ENCODE measurements at regions not wholly inside any gene's neighbourhood (a gene's known extent, or its start where the extent isn't known, plus 50 kb on each side); places are given as distances from the start of the nearest gene placed in this dataset.

- H3K27me3 ChIP-seq = no peaks in the 10 kb centered on the region
- no peaks in the 10 kb centered on the region for H3K4me1 ChIP-seq
- no peak overlapping the region for H3K4me3 ChIP-seq
- intact Hi-C loops (cut with DNase I; ENCODE audit: low total_unique reads) (no loop called here), in situ Hi-C loops (cut with MboI; ENCODE audit: low sequenced_read_pairs in 4 of 4) (no loop called here)
- H3K27ac ChIP-seq = no peak overlapping the region
- DNase-seq (no peak), ATAC-seq (no peak)
- H3K9me3 ChIP-seq = no peaks in the 10 kb centered on the region
- H3K36me3 ChIP-seq = no peaks in the 10 kb centered on the region
- TF ChIP-seq, protein P1, sequence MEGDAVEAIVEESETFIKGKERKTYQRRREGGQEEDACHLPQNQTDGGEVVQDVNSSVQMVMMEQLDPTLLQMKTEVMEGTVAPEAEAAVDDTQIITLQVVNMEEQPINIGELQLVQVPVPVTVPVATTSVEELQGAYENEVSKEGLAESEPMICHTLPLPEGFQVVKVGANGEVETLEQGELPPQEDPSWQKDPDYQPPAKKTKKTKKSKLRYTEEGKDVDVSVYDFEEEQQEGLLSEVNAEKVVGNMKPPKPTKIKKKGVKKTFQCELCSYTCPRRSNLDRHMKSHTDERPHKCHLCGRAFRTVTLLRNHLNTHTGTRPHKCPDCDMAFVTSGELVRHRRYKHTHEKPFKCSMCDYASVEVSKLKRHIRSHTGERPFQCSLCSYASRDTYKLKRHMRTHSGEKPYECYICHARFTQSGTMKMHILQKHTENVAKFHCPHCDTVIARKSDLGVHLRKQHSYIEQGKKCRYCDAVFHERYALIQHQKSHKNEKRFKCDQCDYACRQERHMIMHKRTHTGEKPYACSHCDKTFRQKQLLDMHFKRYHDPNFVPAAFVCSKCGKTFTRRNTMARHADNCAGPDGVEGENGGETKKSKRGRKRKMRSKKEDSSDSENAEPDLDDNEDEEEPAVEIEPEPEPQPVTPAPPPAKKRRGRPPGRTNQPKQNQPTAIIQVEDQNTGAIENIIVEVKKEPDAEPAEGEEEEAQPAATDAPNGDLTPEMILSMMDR (IDR thresholded peaks at IDR 0.05 in 4 of 5, conservative IDR thresholded peaks at IDR 0.05 in 1 of 5) = no peak
- no peak for TF ChIP-seq POLR2A (IDR thresholded peaks at IDR 0.05)
Measured at GRCh38 chr1:228922722-228923376, 187.6 kb downstream of the RHOU start.

DNA sequence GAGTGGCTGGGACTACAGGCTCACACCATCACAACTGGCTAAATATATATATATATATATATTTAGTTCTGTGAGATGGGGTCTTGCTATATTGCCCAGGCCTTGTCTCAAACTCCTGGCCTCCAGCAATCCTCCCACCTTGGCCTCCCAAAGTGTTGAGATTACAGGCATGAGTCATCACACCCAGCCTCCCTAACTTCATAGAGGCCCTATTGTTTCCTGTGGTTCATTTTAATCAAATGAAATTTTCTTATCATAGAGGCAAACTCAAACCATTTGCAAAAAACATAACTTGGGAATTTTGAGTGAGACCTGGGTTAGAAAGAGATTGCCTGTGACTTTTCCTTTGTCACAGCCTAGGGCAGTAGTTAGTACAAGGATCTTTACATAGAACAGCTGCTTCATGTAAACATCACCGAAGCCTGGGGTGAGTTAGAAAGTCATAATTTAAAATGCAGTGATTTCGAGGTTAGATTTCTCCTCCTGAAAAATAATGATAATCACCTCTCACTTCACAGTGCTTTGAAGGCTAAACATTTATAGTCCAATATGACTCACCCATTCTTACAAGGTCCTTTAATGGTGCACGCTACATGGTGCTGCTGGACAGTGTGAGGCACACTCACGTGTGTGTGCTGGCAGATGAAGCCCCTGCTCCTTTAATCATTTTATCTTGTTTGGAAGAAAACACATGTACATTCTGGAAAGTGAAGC, 188.9 kb downstream of the RHOU start:
- intact Hi-C loops (cut with DNase I; ENCODE audit: low total_unique reads) = no loop called here
- no peak for ATAC-seq
- H3K27me3 ChIP-seq = no peaks in the 10 kb centered on the region

GRCh38 chr1:228925691-228926090, 190.4 kb downstream of the RHOU start:
- ATAC-seq (no peak), DNase-seq (no peak)
- H3K36me3 ChIP-seq = no peaks in the 10 kb centered on the region
- H3K27me3 ChIP-seq = no peaks in the 10 kb centered on the region
- in situ Hi-C loops (cut with MboI; ENCODE audit: low sequenced_read_pairs in 4 of 4) = no loop called here
- no peaks in the 10 kb centered on the region for H3K9me3 ChIP-seq
- TF ChIP-seq, protein P1 (IDR thresholded peaks at IDR 0.05 in 4 of 5, conservative IDR thresholded peaks at IDR 0.05 in 1 of 5) = no peak
- TF ChIP-seq POLR2A (IDR thresholded peaks at IDR 0.05) = no peak
- H3K4me3 ChIP-seq = no peak overlapping the region
- intact Hi-C loops (cut with DNase I; ENCODE audit: low total_unique reads) = no loop called here
- H3K27ac ChIP-seq = no peak overlapping the region
- H3K4me1 ChIP-seq = peaks cover 0 to 3% of the 10 kb centered on the region in 2 donors

More for the DNA sequence above, 188.9 kb downstream of the RHOU start:
- in situ Hi-C loops (cut with MboI; ENCODE audit: low sequenced_read_pairs in 4 of 4) = no loop called here
- Histone ChIP-seq H3K27ac (no peak overlapping the region), H3K36me3 (no peaks in the 10 kb centered on the region), H3K4me1 (no peaks in the 10 kb centered on the region), H3K9me3 (no peaks in the 10 kb centered on the region), H3K4me3 (no peak overlapping the region)
- TF ChIP-seq, protein P1 (IDR thresholded peaks at IDR 0.05 in 4 of 5, conservative IDR thresholded peaks at IDR 0.05 in 1 of 5) = no peak
- no peak for TF ChIP-seq POLR2A (IDR thresholded peaks at IDR 0.05)
- no peak for DNase-seq

DNA sequence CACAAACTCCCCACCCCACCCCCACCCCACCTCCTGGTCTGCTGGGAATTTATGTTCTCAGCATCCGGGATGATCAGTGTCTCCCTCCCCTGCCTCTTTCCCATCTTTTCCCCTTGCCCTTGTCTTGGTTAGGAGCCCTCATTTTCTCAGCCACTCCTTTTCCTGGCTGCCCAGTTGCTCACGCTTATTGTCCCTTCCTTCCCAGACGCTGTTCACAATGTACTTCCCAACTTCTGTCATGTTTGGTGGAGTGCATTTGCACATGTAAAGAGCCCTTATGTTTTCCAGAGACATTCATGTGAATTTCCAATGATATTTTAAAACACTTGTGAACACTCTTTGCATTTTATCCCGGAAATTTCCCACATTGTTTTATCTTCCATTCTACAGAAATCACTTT, 192.1 kb downstream of the RHOU start:
- ATAC-seq (no peak), DNase-seq (no peak)
- peaks cover 0 to 5% of the 10 kb centered on the region in 2 donors for H3K4me1 ChIP-seq
- H3K36me3 ChIP-seq = no peaks in the 10 kb centered on the region
- intact Hi-C loops (cut with DNase I; ENCODE audit: low total_unique reads) (no loop called here), in situ Hi-C loops (cut with MboI; ENCODE audit: low sequenced_read_pairs in 4 of 4) (no loop called here)
- H3K4me3 ChIP-seq = no peak overlapping the region
- H3K27me3 ChIP-seq = no peaks in the 10 kb centered on the region
- no peak overlapping the region for H3K27ac ChIP-seq
- no peaks in the 10 kb centered on the region for H3K9me3 ChIP-seq
- TF ChIP-seq, protein P1 (IDR thresholded peaks at IDR 0.05 in 4 of 5, conservative IDR thresholded peaks at IDR 0.05 in 1 of 5) = no peak
- TF ChIP-seq POLR2A (IDR thresholded peaks at IDR 0.05) = no peak

Measured in gastrocnemius medialis (tissue), 4 donors.